ENCODE measurements at regions not wholly inside any gene's neighbourhood (a gene's known extent, or its start where the extent isn't known, plus 50 kb on each side); places are given as distances from the start of the nearest gene placed in this dataset.

DNA sequence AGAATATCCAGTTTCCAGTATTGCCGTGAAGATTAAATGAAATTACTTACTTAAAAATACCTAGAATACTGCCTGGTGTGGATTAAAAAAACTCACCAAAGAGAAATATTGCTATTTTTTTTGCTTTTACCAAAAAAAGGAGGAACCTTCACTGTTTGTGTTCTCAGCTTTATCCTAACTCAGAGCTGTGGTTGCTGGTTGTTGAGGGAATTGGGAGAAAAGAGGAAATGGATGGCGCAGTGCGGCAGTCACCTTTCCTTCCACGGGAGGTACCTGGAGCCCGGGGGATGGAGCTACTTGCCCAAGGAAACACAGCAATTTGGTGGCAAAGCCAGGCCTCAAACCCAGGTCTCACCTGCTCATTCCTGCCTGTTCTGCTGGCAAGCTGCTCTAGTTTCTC, 270.3 kb downstream of the RPLP1 start:
- TF ChIP-seq POLR2A (IDR thresholded peaks at IDR 0.05) (no peak), POLR2AphosphoS5 (IDR thresholded peaks at IDR 0.05) (no peak)
- TF ChIP-seq, protein P1, sequence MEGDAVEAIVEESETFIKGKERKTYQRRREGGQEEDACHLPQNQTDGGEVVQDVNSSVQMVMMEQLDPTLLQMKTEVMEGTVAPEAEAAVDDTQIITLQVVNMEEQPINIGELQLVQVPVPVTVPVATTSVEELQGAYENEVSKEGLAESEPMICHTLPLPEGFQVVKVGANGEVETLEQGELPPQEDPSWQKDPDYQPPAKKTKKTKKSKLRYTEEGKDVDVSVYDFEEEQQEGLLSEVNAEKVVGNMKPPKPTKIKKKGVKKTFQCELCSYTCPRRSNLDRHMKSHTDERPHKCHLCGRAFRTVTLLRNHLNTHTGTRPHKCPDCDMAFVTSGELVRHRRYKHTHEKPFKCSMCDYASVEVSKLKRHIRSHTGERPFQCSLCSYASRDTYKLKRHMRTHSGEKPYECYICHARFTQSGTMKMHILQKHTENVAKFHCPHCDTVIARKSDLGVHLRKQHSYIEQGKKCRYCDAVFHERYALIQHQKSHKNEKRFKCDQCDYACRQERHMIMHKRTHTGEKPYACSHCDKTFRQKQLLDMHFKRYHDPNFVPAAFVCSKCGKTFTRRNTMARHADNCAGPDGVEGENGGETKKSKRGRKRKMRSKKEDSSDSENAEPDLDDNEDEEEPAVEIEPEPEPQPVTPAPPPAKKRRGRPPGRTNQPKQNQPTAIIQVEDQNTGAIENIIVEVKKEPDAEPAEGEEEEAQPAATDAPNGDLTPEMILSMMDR (IDR thresholded peaks at IDR 0.05): no peak

All from sigmoid colon (tissue), 4 donors.